ENCODE measurements at regions not wholly inside any gene's neighbourhood (a gene's known extent, or its start where the extent isn't known, plus 50 kb on each side); places are given as distances from the start of the nearest gene placed in this dataset.

GRCh38 chr2:220850116-220850515, 722.0 kb downstream of the EPHA4 start:
- peaks cover 2% of the 10 kb centered on the region for H3K36me3 Mint-ChIP-seq
- no peak overlapping the region for H3K4me3 Mint-ChIP-seq
- peaks cover 15% of the 10 kb centered on the region for H3K9me3 Mint-ChIP-seq
- TF ChIP-seq AFF4 (CRISPR knock-in tag; IDR thresholded peaks at IDR 0.05; ENCODE audit: borderline replicate concordance): no peak
- TF ChIP-seq ATF1 (CRISPR knock-in tag; IDR thresholded peaks at IDR 0.05): no peak
- no peak for TF ChIP-seq ZNF512 (CRISPR knock-in tag; IDR thresholded peaks at IDR 0.05; ENCODE audit: borderline replicate concordance)
- TF ChIP-seq JAZF1 (CRISPR knock-in tag; IDR thresholded peaks at IDR 0.05): no peak
- no peak for TF ChIP-seq ZSCAN18 (CRISPR knock-in tag; IDR thresholded peaks at IDR 0.05)
- TF ChIP-seq E2F5 (CRISPR knock-in tag; IDR thresholded peaks at IDR 0.05): no peak
- TF ChIP-seq ZNF219 (CRISPR knock-in tag; IDR thresholded peaks at IDR 0.05; ENCODE audit: borderline replicate concordance): no peak
- no peak for TF ChIP-seq ERG (CRISPR knock-in tag; IDR thresholded peaks at IDR 0.05)
- TF ChIP-seq SP1 (CRISPR knock-in tag; conservative IDR thresholded peaks at IDR 0.05): no peak
- TF ChIP-seq PREB (CRISPR knock-in tag; IDR thresholded peaks at IDR 0.05; ENCODE audit: borderline replicate concordance): no peak
- TF ChIP-seq ZNF232 (CRISPR knock-in tag; IDR thresholded peaks at IDR 0.05): no peak
- TF ChIP-seq CDX4 (CRISPR knock-in tag; IDR thresholded peaks at IDR 0.05; ENCODE audit: borderline replicate concordance): no peak
- no peak for TF ChIP-seq ZMAT4 (CRISPR knock-in tag; IDR thresholded peaks at IDR 0.05)
- TF ChIP-seq MLX (CRISPR knock-in tag; IDR thresholded peaks at IDR 0.05): no peak
- no peak for TF ChIP-seq JUN (CRISPR knock-in tag; IDR thresholded peaks at IDR 0.05)
- TF ChIP-seq NR2C2 (CRISPR knock-in tag; IDR thresholded peaks at IDR 0.05): no peak
- no peak overlapping the region for H3K27ac Mint-ChIP-seq
- POLR2A ChIA-PET: no interaction called here
- no peak for ATAC-seq
- no peaks in the 10 kb centered on the region; the same call in 1 of the 2 replicates for H3K4me1 Mint-ChIP-seq
- no peaks in the 10 kb centered on the region; the same call in 1 of the 2 replicates for H3K27me3 Mint-ChIP-seq (ENCODE audit: low read depth)
- DNase-seq (ENCODE audit: low spot score): no peak
- CTCF ChIA-PET: no interaction called here

All from WTC11 (cell line).